ENCODE measurements at regions not wholly inside any gene's neighbourhood (a gene's known extent, or its start where the extent isn't known, plus 50 kb on each side); places are given as distances from the start of the nearest gene placed in this dataset.

- TF ChIP-seq EZH2phosphoT487 (conservative IDR thresholded peaks at IDR 0.05; ENCODE audit: low read length) (no peak), CTCF (IDR thresholded peaks at IDR 0.05; ENCODE audit: insufficient read depth, low read length, poor library complexity, severe bottlenecking) (no peak)
- Histone ChIP-seq H3K27me3 (ENCODE audit: low read length) (no peaks in the 10 kb centered on the region), H3F3A (ENCODE audit: insufficient read depth) (no peaks in the 10 kb centered on the region), H3K27ac (ENCODE audit: low read depth, low read length) (no peak overlapping the region), H3K9me3 (ENCODE audit: insufficient read depth, low read length) (no peaks in the 10 kb centered on the region), H3K36me3 (ENCODE audit: low read length) (no peaks in the 10 kb centered on the region), H4K20me1 (ENCODE audit: low read depth, low read length) (peaks cover 3% of the 10 kb centered on the region; the same call in 1 of the 2 replicates), H3K9me2 (replicated peaks; ENCODE audit: insufficient read depth, low read length) (no peaks in the 10 kb centered on the region), H2AFZ (ENCODE audit: low read depth, low read length, severe bottlenecking) (no peak overlapping the region), H3K79me2 (ENCODE audit: insufficient read depth, low read length) (no peaks in the 10 kb centered on the region), H3K4me3 (ENCODE audit: insufficient read depth, low read length, poor library complexity, severe bottlenecking) (no peak overlapping the region), H3K4me2 (ENCODE audit: low read depth, low read length, poor library complexity, severe bottlenecking) (no peak overlapping the region), H3K9ac (ENCODE audit: low read length) (no peak overlapping the region)
Observed at GRCh38 chr6:166782520-166782919, 155.5 kb upstream of the RPS6KA2 start.

- Histone ChIP-seq H4K20me1 (ENCODE audit: low read depth, low read length) (no peaks in the 10 kb centered on the region), H3F3A (ENCODE audit: insufficient read depth) (no peaks in the 10 kb centered on the region), H3K4me2 (ENCODE audit: low read depth, low read length, poor library complexity, severe bottlenecking) (no peak overlapping the region), H3K9ac (ENCODE audit: low read length) (no peak overlapping the region), H3K9me3 (ENCODE audit: insufficient read depth, low read length) (no peaks in the 10 kb centered on the region), H3K27ac (ENCODE audit: low read depth, low read length) (no peak overlapping the region), H3K27me3 (ENCODE audit: low read length) (no peaks in the 10 kb centered on the region), H2AFZ (ENCODE audit: low read depth, low read length, severe bottlenecking) (no peak overlapping the region), H3K79me2 (ENCODE audit: insufficient read depth, low read length) (no peaks in the 10 kb centered on the region), H3K9me2 (replicated peaks; ENCODE audit: insufficient read depth, low read length) (no peaks in the 10 kb centered on the region), H3K4me3 (ENCODE audit: insufficient read depth, low read length, poor library complexity, severe bottlenecking) (no peak overlapping the region), H3K36me3 (ENCODE audit: low read length) (no peaks in the 10 kb centered on the region)
- no peak for TF ChIP-seq CTCF (IDR thresholded peaks at IDR 0.05; ENCODE audit: insufficient read depth, low read length, poor library complexity, severe bottlenecking)
- no peak for TF ChIP-seq EZH2phosphoT487 (conservative IDR thresholded peaks at IDR 0.05; ENCODE audit: low read length)
Observed at GRCh38 chr6:166781331-166781730, 154.3 kb upstream of the RPS6KA2 start.

GRCh38 chr6:166779963-166780683 is 153.1 kb upstream of the RPS6KA2 start:
- no peaks in the 10 kb centered on the region for H3K79me2 ChIP-seq (ENCODE audit: insufficient read depth, low read length)
- no peak overlapping the region for H3K4me2 ChIP-seq (ENCODE audit: low read depth, low read length, poor library complexity, severe bottlenecking)
- no peak overlapping the region for H3K9ac ChIP-seq (ENCODE audit: low read length)
- no peaks in the 10 kb centered on the region for H3K27me3 ChIP-seq (ENCODE audit: low read length)
- H3K36me3 ChIP-seq (ENCODE audit: low read length) = no peaks in the 10 kb centered on the region
- H3K9me3 ChIP-seq (ENCODE audit: insufficient read depth, low read length) = no peaks in the 10 kb centered on the region
- H3K4me3 ChIP-seq (ENCODE audit: insufficient read depth, low read length, poor library complexity, severe bottlenecking) = no peak overlapping the region
- H4K20me1 ChIP-seq (ENCODE audit: low read depth, low read length) = no peaks in the 10 kb centered on the region
- TF ChIP-seq CTCF (IDR thresholded peaks at IDR 0.05; ENCODE audit: insufficient read depth, low read length, poor library complexity, severe bottlenecking) (no peak), EZH2phosphoT487 (conservative IDR thresholded peaks at IDR 0.05; ENCODE audit: low read length) (no peak)
- H3K27ac ChIP-seq (ENCODE audit: low read depth, low read length) = no peak overlapping the region
- H3K9me2 ChIP-seq (replicated peaks; ENCODE audit: insufficient read depth, low read length) = no peaks in the 10 kb centered on the region
- H2AFZ ChIP-seq (ENCODE audit: low read depth, low read length, severe bottlenecking) = no peak overlapping the region
- H3F3A ChIP-seq (ENCODE audit: insufficient read depth) = no peaks in the 10 kb centered on the region
